ENCODE measurements at regions not wholly inside any gene's neighbourhood (a gene's known extent, or its start where the extent isn't known, plus 50 kb on each side); places are given as distances from the start of the nearest gene placed in this dataset.

GRCh38 chr2:196492946-196493345 lies 146.6 kb upstream of the CCDC150 start:
- H3K27ac ChIP-seq, result no peak overlapping the region
- H3K9me3 ChIP-seq, result peaks cover 0 to 12% (median 2%) of the 10 kb centered on the region in 4 donors
- TF ChIP-seq CTCF (IDR thresholded peaks at IDR 0.05), result no peak
- no peak for TF ChIP-seq POLR2A (IDR thresholded peaks at IDR 0.05)
- TF ChIP-seq POLR2AphosphoS5 (IDR thresholded peaks at IDR 0.05), result no peak
- TF ChIP-seq EP300 (IDR thresholded peaks at IDR 0.05), result no peak
- no peaks in the 10 kb centered on the region for H3K4me1 ChIP-seq
- DNase-seq, result no peak
- WGBS, 5 donors, result 82 to 93% (median 91%) methylated on average over 3 of the region's 3 CpGs
- no peaks in the 10 kb centered on the region for H3K27me3 ChIP-seq
- no peaks in the 10 kb centered on the region for H3K36me3 ChIP-seq
- no peak overlapping the region for H3K4me3 ChIP-seq
- intact Hi-C loops (cut with DNase I; ENCODE audit: low total_unique reads), result no loop called here

GRCh38 chr2:196498962-196499361 lies 140.6 kb upstream of the CCDC150 start:
- Histone ChIP-seq H3K27ac (no peak overlapping the region), H3K36me3 (no peaks in the 10 kb centered on the region), H3K27me3 (no peaks in the 10 kb centered on the region), H3K4me3 (no peak overlapping the region), H3K4me1 (no peaks in the 10 kb centered on the region), H3K9me3 (peaks cover 0 to 23% (median 9%) of the 10 kb centered on the region in 4 donors)
- TF ChIP-seq CTCF (IDR thresholded peaks at IDR 0.05) (no peak), POLR2A (IDR thresholded peaks at IDR 0.05) (no peak), EP300 (IDR thresholded peaks at IDR 0.05) (no peak), POLR2AphosphoS5 (IDR thresholded peaks at IDR 0.05) (no peak)
- DNase-seq, result no peak
- intact Hi-C loops (cut with DNase I; ENCODE audit: low total_unique reads), result no loop called here
- WGBS, 5 donors, result 72 to 77% (median 75%) methylated on average over 3 of the region's 3 CpGs

- no peak for TF ChIP-seq EP300 (IDR thresholded peaks at IDR 0.05)
- TF ChIP-seq CTCF (IDR thresholded peaks at IDR 0.05), result no peak
- TF ChIP-seq POLR2A (IDR thresholded peaks at IDR 0.05), result no peak
- no peak for TF ChIP-seq POLR2AphosphoS5 (IDR thresholded peaks at IDR 0.05)
- Histone ChIP-seq H3K4me1 (no peaks in the 10 kb centered on the region), H3K4me3 (no peak overlapping the region), H3K9me3 (peaks cover 0 to 21% (median 8%) of the 10 kb centered on the region in 4 donors), H3K36me3 (no peaks in the 10 kb centered on the region), H3K27ac (no peak overlapping the region), H3K27me3 (no peaks in the 10 kb centered on the region)
- intact Hi-C loops (cut with DNase I; ENCODE audit: low total_unique reads), result no loop called here
- DNase-seq, result no peak
- WGBS, 5 donors, result 75 to 93% (median 84%) methylated on average over 2 of the region's 2 CpGs
Measured at GRCh38 chr2:196499686-196500085, 139.8 kb upstream of the CCDC150 start.

GRCh38 chr2:196500686-196501431 lies 138.7 kb upstream of the CCDC150 start:
- Histone ChIP-seq H3K4me1 (no peaks in the 10 kb centered on the region), H3K36me3 (no peaks in the 10 kb centered on the region), H3K27ac (no peak overlapping the region), H3K9me3 (peaks cover 0 to 21% (median 8%) of the 10 kb centered on the region in 4 donors), H3K4me3 (no peak overlapping the region), H3K27me3 (no peaks in the 10 kb centered on the region)
- no peak for TF ChIP-seq POLR2AphosphoS5 (IDR thresholded peaks at IDR 0.05)
- TF ChIP-seq CTCF (IDR thresholded peaks at IDR 0.05), result no peak
- TF ChIP-seq POLR2A (IDR thresholded peaks at IDR 0.05), result no peak
- WGBS, 5 donors, result 76 to 86% (median 85%) methylated on average over 4 of the region's 4 CpGs
- intact Hi-C loops (cut with DNase I; ENCODE audit: low total_unique reads), result no loop called here
- DNase-seq, result no peak

All from stomach (tissue), 8 donors.